HG03558 (cell line): ENCODE measurements at regions not wholly inside any gene's neighbourhood (a gene's known extent, or its start where the extent isn't known, plus 50 kb on each side); places are given as distances from the start of the nearest gene placed in this dataset.
"Not testable (repeated sequence)": the region's sequence is repeated elsewhere in the genome, so short reads cannot be mapped to it uniquely, and the experiment has no call there.

Experiments used
- ATAC-seq: cut with Tn5 transposase; IDR thresholded peaks from one replicate; pipeline ENCODE4 v1.9.1; 2021; ENCODE audit warnings: moderate number of reproducible peaks; ENCODE audit not compliant: unreplicated experiment; ENCODE audit errors: extremely low read depth

GRCh38 chr2:182548031-182548950, 121.5 kb upstream of the PDE1A start:
- ATAC-seq, result no peak

GRCh38 chr2:182550234-182550633, 123.4 kb upstream of the PDE1A start:
- ATAC-seq, result no peak

- not testable (repeated sequence) for ATAC-seq
Observed at GRCh38 chr2:182552232-182552631, 125.4 kb upstream of the PDE1A start.

GRCh38 chr2:182552785-182553184, 125.9 kb upstream of the PDE1A start:
- not testable (repeated sequence) for ATAC-seq

- ATAC-seq, result peak; percentile 100
Observed at GRCh38 chr2:182553483-182553882, 126.6 kb upstream of the PDE1A start.

GRCh38 chr2:182554950-182555349, 128.1 kb upstream of the PDE1A start:
- ATAC-seq, result no peak

GRCh38 chr2:182558564-182558963, 131.7 kb upstream of the PDE1A start:
- no peak for ATAC-seq

GRCh38 chr2:182559623-182560022, 132.8 kb upstream of the PDE1A start:
- ATAC-seq, result no peak

- ATAC-seq, result no peak
Observed at GRCh38 chr2:182565911-182566567, 139.2 kb upstream of the PDE1A start.

GRCh38 chr2:182573553-182573952, 142.5 kb upstream of the DNAJC10 start:
- no peak for ATAC-seq

- no peak for ATAC-seq
Observed at GRCh38 chr2:182577816-182578215, 138.2 kb upstream of the DNAJC10 start.

GRCh38 chr2:182581196-182581935, 134.7 kb upstream of the DNAJC10 start:
- no peak for ATAC-seq

GRCh38 chr2:182584462-182584861, 131.6 kb upstream of the DNAJC10 start:
- ATAC-seq, result no peak

GRCh38 chr2:182585001-182585400, 131.1 kb upstream of the DNAJC10 start:
- no peak for ATAC-seq

GRCh38 chr2:182585430-182585829, 130.6 kb upstream of the DNAJC10 start:
- ATAC-seq, result no peak

- no peak for ATAC-seq
Observed at GRCh38 chr2:182586426-182586825, 129.6 kb upstream of the DNAJC10 start.

- no peak for ATAC-seq
Observed at GRCh38 chr2:182587831-182588230, 128.2 kb upstream of the DNAJC10 start.

- ATAC-seq, result no peak
Observed at GRCh38 chr2:182589121-182589520, 126.9 kb upstream of the DNAJC10 start.

- no peak for ATAC-seq
Observed at GRCh38 chr2:182591774-182592173, 124.3 kb upstream of the DNAJC10 start.

GRCh38 chr2:182592691-182593393, 123.2 kb upstream of the DNAJC10 start:
- no peak for ATAC-seq
